ENCODE measurements at regions not wholly inside any gene's neighbourhood (a gene's known extent, or its start where the extent isn't known, plus 50 kb on each side); places are given as distances from the start of the nearest gene placed in this dataset.

GRCh38 chr7:84693483-84693882 is 493.4 kb downstream of the SEMA3D start:
- intact Hi-C loops (cut with DNase I), result no loop called here
- no peak for DNase-seq

GRCh38 chr7:84688671-84689070 is 494.1 kb upstream of the SEMA3A start:
- no peak for DNase-seq
- intact Hi-C loops (cut with DNase I), result no loop called here

- intact Hi-C loops (cut with DNase I), result no loop called here
- no peak for DNase-seq
Measured at GRCh38 chr7:84686373-84686772, 491.8 kb upstream of the SEMA3A start.

- intact Hi-C loops (cut with DNase I), result no loop called here
- DNase-seq, result no peak
Measured at GRCh38 chr7:84684836-84685480, 490.4 kb upstream of the SEMA3A start.

- intact Hi-C loops (cut with DNase I), result no loop called here
Measured at GRCh38 chr7:84682543-84682942, 488.0 kb upstream of the SEMA3A start.

GRCh38 chr7:84678841-84679240 is 484.3 kb upstream of the SEMA3A start:
- no peak for DNase-seq
- intact Hi-C loops (cut with DNase I), result no loop called here

More at GRCh38 chr7:84682543-84682942, 488.0 kb upstream of the SEMA3A start:
- DNase-seq, result no peak

- no peak for DNase-seq
- intact Hi-C loops (cut with DNase I), result no loop called here
Measured at GRCh38 chr7:84677117-84677732, 482.6 kb upstream of the SEMA3A start.

GRCh38 chr7:84675633-84676034 is 481.0 kb upstream of the SEMA3A start:
- DNase-seq, result no peak
- intact Hi-C loops (cut with DNase I), result no loop called here

GRCh38 chr7:84674236-84674913 is 479.8 kb upstream of the SEMA3A start:
- no peak for DNase-seq
- intact Hi-C loops (cut with DNase I), result no loop called here

GRCh38 chr7:84669177-84669732 is 474.7 kb upstream of the SEMA3A start:
- intact Hi-C loops (cut with DNase I), result no loop called here
- DNase-seq, result no peak

GRCh38 chr7:84668116-84668515 is 473.5 kb upstream of the SEMA3A start:
- DNase-seq, result no peak
- intact Hi-C loops (cut with DNase I), result no loop called here

- intact Hi-C loops (cut with DNase I), result no loop called here
- DNase-seq, result no peak
Measured at GRCh38 chr7:84666651-84667050, 472.1 kb upstream of the SEMA3A start.

GRCh38 chr7:84665339-84665738 is 470.8 kb upstream of the SEMA3A start:
- intact Hi-C loops (cut with DNase I), result no loop called here
- no peak for DNase-seq

GRCh38 chr7:84664626-84665025 is 470.0 kb upstream of the SEMA3A start:
- DNase-seq, result no peak
- intact Hi-C loops (cut with DNase I), result no loop called here

- no peak for DNase-seq
- intact Hi-C loops (cut with DNase I), result no loop called here
Measured at GRCh38 chr7:84663224-84663623, 468.6 kb upstream of the SEMA3A start.

GRCh38 chr7:84658286-84658685 is 463.7 kb upstream of the SEMA3A start:
- DNase-seq, result no peak
- intact Hi-C loops (cut with DNase I), result no loop called here

- intact Hi-C loops (cut with DNase I), result no loop called here
- no peak for DNase-seq
Measured at GRCh38 chr7:84654273-84654672, 459.7 kb upstream of the SEMA3A start.

GRCh38 chr7:84651876-84652275 is 457.3 kb upstream of the SEMA3A start:
- intact Hi-C loops (cut with DNase I), result no loop called here
- no peak for DNase-seq

- intact Hi-C loops (cut with DNase I), result no loop called here
- no peak for DNase-seq
Measured at GRCh38 chr7:84647797-84648757, 453.5 kb upstream of the SEMA3A start.

GRCh38 chr7:84642611-84643010 is 448.0 kb upstream of the SEMA3A start:
- intact Hi-C loops (cut with DNase I), result no loop called here
- DNase-seq, result no peak

GRCh38 chr7:84640637-84641036 is 446.0 kb upstream of the SEMA3A start:
- intact Hi-C loops (cut with DNase I), result no loop called here
- no peak for DNase-seq
